KOPT-K1 (cell line): ENCODE measurements at regions not wholly inside any gene's neighbourhood (a gene's known extent, or its start where the extent isn't known, plus 50 kb on each side); places are given as distances from the start of the nearest gene placed in this dataset.
"Not testable (repeated sequence)": the region's sequence is repeated elsewhere in the genome, so short reads cannot be mapped to it uniquely, and the experiment has no call there.

Experiments used
- H3K27ac ChIP-seq: fragments of 200-600 bp; sonication (generic); 2 replicates; pipeline ENCODE4 v1.5.1; 2016; ENCODE audit warnings: antibody characterized with exemption, mild to moderate bottlenecking, low read depth, low read length; ENCODE audit not compliant: poor library complexity, severe bottlenecking
- H3K36me3 ChIP-seq: fragments of 200-600 bp; sonication (generic); 2 replicates; pipeline ENCODE4 v1.5.1; 2017; ENCODE audit warnings: antibody characterized with exemption, mild to moderate bottlenecking, low read length, moderate library complexity; ENCODE audit not compliant: insufficient read depth
- H3K9me3 ChIP-seq: fragments of 200-600 bp; sonication (generic); 2 replicates; pipeline ENCODE4 v1.5.1; 2017; ENCODE audit warnings: antibody characterized with exemption, low read length, mild to moderate bottlenecking; ENCODE audit not compliant: insufficient read depth, poor library complexity, severe bottlenecking

DNA sequence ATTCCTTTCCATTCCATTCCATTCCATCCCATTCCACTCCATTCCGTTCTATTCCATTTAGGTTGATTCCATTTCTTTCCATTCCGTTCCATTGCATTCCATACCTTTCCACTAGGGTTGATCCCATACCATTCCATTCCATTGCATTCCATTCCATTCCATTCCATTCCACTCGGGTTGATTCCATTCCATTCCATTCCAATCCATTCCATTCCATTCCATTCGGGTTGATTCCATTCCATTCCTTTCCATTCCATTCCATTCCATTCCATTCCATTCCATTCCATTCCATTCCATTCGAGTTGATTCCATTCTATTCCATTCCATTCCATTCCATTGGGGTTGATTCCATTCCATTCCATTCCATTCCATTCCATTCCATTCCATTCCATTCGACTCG is 161.1 kb downstream of the CWH43 start:
- not testable (repeated sequence) for H3K27ac ChIP-seq, H3K36me3 ChIP-seq
- peaks cover 89% of the 10 kb centered on the region for H3K9me3 ChIP-seq

DNA sequence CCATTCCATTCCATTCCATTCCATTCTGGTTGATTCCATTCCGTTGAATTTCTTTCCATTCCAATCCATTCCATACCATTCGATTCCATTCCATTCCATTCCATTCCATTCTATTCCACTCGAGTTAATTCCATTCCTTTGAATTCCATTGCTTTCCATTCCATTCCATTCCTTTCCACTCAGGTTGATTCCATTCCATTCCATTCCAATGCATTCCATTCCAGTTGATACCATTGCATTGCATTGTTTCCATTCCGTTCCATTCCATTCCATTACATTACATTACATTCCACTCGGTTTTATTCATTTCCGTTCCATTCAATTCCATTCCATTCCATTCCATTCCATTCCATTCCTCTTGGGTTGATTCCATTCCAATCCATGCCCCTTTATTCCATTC is 161.5 kb downstream of the CWH43 start:
- H3K27ac ChIP-seq, H3K36me3 ChIP-seq: not testable (repeated sequence)
- peaks cover 93% of the 10 kb centered on the region for H3K9me3 ChIP-seq

- not testable (repeated sequence) for H3K36me3 ChIP-seq, H3K27ac ChIP-seq
- H3K9me3 ChIP-seq, result peaks cover 99% of the 10 kb centered on the region
Observed at GRCh38 chr4:49149006-49149975, 163.2 kb downstream of the CWH43 start.

GRCh38 chr4:49150351-49151083 is 164.4 kb downstream of the CWH43 start:
- not testable (repeated sequence) for H3K27ac ChIP-seq, H3K36me3 ChIP-seq
- H3K9me3 ChIP-seq, result peaks cover 100% of the 10 kb centered on the region

DNA sequence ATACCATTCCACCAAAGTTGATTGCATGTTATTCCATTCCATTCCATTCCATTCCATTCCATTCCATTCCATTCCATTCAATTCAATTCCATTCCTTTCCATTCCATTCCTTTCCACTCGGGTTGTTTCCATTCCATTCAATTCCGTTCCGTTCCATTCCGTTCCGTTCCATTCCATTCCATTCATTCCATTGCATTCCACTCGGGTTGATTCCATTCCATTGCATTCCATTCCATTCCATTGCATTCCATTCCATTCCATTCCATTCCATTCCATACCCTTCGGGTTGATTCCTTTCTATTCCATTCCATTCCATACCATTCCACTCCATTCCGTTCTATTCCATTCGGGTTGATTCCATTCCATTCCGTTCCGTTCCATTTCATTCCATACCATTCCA is 166.9 kb downstream of the CWH43 start:
- H3K27ac ChIP-seq, H3K36me3 ChIP-seq: not testable (repeated sequence)
- peaks cover 85% of the 10 kb centered on the region for H3K9me3 ChIP-seq

GRCh38 chr4:49154308-49155103 is 168.4 kb downstream of the CWH43 start:
- not testable (repeated sequence) for H3K36me3 ChIP-seq
- peaks cover 70% of the 10 kb centered on the region for H3K9me3 ChIP-seq

DNA sequence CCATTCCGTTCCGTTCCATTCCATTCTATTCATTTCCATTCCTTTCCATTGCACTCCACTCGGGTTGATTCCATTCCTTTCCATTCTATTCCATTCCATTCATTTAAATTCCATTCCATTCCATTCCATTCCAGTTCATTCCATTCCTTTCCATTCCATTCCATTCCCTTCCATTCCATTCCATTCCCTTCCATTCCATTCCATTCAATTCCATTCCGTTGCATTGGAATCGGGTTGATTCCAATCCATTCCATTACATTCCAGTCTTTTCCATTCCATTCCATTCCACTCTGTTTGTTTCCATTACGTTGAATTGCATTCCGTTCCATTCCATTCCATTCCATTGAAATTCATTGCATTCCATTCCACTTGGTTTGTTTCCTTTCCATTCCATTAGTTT is 169.2 kb downstream of the CWH43 start:
- H3K9me3 ChIP-seq, result peaks cover 62% of the 10 kb centered on the region
- H3K36me3 ChIP-seq, H3K27ac ChIP-seq: not testable (repeated sequence)

More at GRCh38 chr4:49154308-49155103, 168.4 kb downstream of the CWH43 start:
- not testable (repeated sequence) for H3K27ac ChIP-seq

GRCh38 chr4:49156309-49156708 is 170.2 kb downstream of the CWH43 start:
- H3K27ac ChIP-seq, H3K36me3 ChIP-seq: not testable (repeated sequence)
- H3K9me3 ChIP-seq, result peaks cover 52% of the 10 kb centered on the region

GRCh38 chr4:49157630-49158029 is 171.6 kb downstream of the CWH43 start:
- peaks cover 39% of the 10 kb centered on the region for H3K9me3 ChIP-seq
- H3K36me3 ChIP-seq, H3K27ac ChIP-seq: not testable (repeated sequence)

DNA sequence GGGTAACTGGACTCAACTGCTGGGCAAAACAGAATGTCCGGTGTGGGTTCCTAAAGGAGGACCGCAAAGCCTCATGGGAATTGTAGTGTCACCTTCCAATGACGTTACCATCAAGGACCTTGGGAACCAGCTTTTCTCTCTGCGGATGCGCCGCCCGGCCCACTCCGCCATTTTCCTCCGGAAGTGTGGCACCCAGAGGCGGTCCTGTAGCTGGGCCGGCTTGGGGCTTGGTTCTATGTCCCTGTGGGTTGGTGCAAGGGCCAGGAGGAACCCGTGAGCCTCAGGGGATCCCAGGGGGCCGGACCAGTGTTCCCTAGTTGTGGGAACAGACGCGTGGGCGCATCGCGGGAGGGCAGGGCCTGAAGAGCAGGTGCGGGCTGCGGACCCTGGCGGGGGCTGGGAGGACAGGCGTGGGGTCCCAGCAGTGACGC is 175.1 kb downstream of the CWH43 start:
- not testable (repeated sequence) for H3K36me3 ChIP-seq, H3K27ac ChIP-seq, H3K9me3 ChIP-seq

DNA sequence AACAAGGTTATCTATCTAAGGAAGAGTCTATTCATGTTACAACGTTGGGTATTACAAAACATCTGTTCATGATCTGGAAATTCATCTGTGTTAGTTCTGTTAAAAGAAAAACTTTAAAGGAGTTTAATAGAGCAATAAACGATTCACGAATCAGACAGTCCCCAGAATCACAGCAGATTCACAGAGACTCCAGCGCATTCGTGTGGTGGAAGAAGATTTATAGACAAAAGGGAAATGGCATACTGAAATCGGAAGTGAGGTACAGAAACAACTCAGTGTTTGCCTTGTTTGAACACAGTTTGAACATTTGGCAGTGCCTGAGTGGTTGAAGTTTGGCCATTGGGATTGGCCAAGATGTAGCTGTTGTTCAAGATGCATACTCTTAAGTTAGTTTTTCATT is 178.8 kb downstream of the CWH43 start:
- H3K36me3 ChIP-seq, H3K27ac ChIP-seq, H3K9me3 ChIP-seq: not testable (repeated sequence)

DNA sequence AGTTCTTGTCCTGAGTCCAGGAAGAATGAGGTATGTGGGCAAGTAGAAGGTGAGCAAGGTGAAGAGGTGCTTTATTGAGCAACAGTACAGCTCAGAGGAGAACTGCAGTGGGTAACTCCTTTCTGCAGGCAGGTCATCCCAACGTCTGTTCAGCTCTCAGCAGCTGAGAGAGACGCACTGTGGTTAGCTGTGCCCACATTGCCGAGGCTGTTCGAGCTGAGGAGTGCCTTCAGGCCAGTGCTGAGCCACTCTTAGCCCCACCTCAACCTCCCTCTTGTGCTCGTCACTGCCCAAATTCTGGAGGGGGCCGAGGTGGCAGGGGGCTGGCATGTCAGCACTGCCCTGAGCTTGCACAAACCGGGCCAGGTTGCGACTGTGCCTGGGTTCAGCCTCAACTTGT is 191.8 kb downstream of the CWH43 start:
- H3K9me3 ChIP-seq, H3K27ac ChIP-seq, H3K36me3 ChIP-seq: not testable (repeated sequence)

GRCh38 chr4:49181088-49181487 is 195.0 kb downstream of the CWH43 start:
- not testable (repeated sequence) for H3K27ac ChIP-seq, H3K36me3 ChIP-seq, H3K9me3 ChIP-seq

DNA sequence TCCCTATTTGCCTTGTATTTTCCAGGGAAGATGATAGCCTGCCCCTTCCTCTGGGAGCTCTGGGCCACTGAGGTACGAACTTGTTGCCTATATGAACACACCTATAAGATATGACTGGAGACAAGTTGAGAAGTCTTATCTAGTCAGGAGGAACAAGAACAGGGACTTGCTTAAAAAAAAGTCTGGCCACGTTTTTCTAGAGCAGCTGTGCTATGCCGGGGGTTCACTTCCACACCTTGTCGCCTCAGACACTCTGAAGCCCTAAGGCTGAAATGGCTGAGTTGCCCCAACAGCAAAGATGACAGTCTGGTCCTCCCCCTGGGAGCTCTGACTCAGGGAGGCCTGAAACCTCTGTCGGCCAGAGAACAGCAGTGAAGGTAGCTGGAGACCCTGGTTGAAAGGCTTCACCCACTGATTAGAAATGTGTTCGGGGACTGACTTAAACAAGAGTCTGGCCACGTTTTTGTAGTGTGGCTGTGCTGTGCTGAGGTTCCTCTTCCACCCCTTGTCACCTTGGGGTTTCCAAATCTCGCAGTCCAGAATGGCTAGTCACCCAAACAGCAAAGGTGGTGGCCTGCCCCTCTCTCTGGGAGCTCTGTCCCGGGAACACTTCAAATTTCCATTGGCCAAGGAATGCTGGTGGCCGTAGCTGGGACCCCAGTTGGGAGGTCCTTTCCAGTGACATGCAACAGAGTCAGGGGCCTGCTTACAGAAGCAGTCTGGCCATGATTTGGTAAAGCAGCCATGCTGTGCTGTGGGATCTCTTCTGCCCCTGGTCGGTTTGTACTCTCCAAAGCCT is 225.5 kb downstream of the CWH43 start:
- not testable (repeated sequence) for H3K36me3 ChIP-seq, H3K27ac ChIP-seq, H3K9me3 ChIP-seq
